H1 (cell line): ENCODE measurements at regions not wholly inside any gene's neighbourhood (a gene's known extent, or its start where the extent isn't known, plus 50 kb on each side); places are given as distances from the start of the nearest gene placed in this dataset.

Source experiments
- CTCF ChIA-PET: fragments of 300-600 bp; sonication (Branson Sonifier 250); formaldehyde crosslinking; loops from one replicate; lab custom pipeline; 2021; ENCODE audit not compliant: partially characterized antibody; lab: Charles Lee
- POLR2A ChIA-PET: fragments of 300-600 bp; sonication (Branson Sonifier 250); formaldehyde crosslinking; loops from one replicate; lab custom pipeline; 2021; ENCODE audit warnings: inconsistent platforms; ENCODE audit not compliant: partially characterized antibody; lab: Charles Lee
- DNase-seq, 2 experiments: peaks; one replicate each; pipeline versions ENCODE4 v3.0.0 to v3.0.0-alpha.2; 2010 to 2022; ENCODE audit warnings: low spot score in 2 of 2, low read depth in 1 of 2, mixed read lengths in 1 of 2
- FAIRE-seq: peaks from 2 replicates; lab custom pipeline; 2011; peaks lifted over from hg19 to GRCh38; lab: Jason Lieb, UNC
- H2AFZ ChIP-seq: 2 replicates; pipeline ENCODE4 v1.8.1; 2012; ENCODE audit warnings: low read length, inconsistent platforms
- H2AK5ac ChIP-seq: 2 replicates; pipeline ENCODE4 v1.6.1; 2013; ENCODE audit warnings: low read depth, low read length
- H2BK120ac ChIP-seq: replicated peaks from 2 replicates; pipeline ENCODE3; 2013; ENCODE audit warnings: low read depth, low read length, inconsistent platforms
- H2BK12ac ChIP-seq: 2 replicates; pipeline ENCODE4 v1.6.1; 2013; ENCODE audit warnings: low read depth, low read length
- H2BK15ac ChIP-seq: 2 replicates; pipeline ENCODE4 v1.6.1; 2013; ENCODE audit warnings: low read length
- H2BK20ac ChIP-seq: 2 replicates; pipeline ENCODE4 v1.6.1; 2013; ENCODE audit warnings: low read length
- H2BK5ac ChIP-seq: 2 replicates; pipeline ENCODE4 v1.6.1; 2013; ENCODE audit warnings: low read depth, low read length
- H3K14ac ChIP-seq: 2 replicates; pipeline ENCODE4 v1.6.1; 2013; ENCODE audit warnings: inconsistent platforms; ENCODE audit not compliant: insufficient read length
- H3K18ac ChIP-seq: 2 replicates; pipeline ENCODE4 v1.6.1; 2013; ENCODE audit warnings: low read length; ENCODE audit errors: extremely low read depth
- H3K23ac ChIP-seq: 2 replicates; pipeline ENCODE4 v1.6.1; 2013; ENCODE audit warnings: inconsistent platforms; ENCODE audit not compliant: insufficient read length
- H3K23me2 ChIP-seq: 2 replicates; pipeline ENCODE4 v1.6.1; 2013; ENCODE audit warnings: low read depth, low read length
- H3K27ac ChIP-seq: 2 replicates; pipeline ENCODE4 v1.6.1; 2011; ENCODE audit warnings: low read depth, low read length, inconsistent platforms
- H3K27me3 ChIP-seq, 4 experiments: replicated peaks in 1 of 4; 1 replicate in 1 of 4; 2 replicates in 3 of 4; pipeline versions ENCODE4 v1.6.1 to v1.8.1; 2011 to 2013; ENCODE audit warnings: low read length in 3 of 4, mild to moderate bottlenecking in 3 of 4, inconsistent platforms in 2 of 4, mixed read lengths in 2 of 4, moderate library complexity in 1 of 4; ENCODE audit not compliant: control insufficient read depth in 3 of 4, insufficient read depth in 3 of 4; ENCODE audit errors: extremely low read depth in 1 of 4
- H3K36me3 ChIP-seq, 4 experiments: 2 replicates each; pipeline versions ENCODE4 v1.6.1 to v1.8.1; 2011 to 2013; ENCODE audit warnings: mild to moderate bottlenecking in 4 of 4, low read length in 3 of 4, moderate library complexity in 2 of 4, control low read depth in 1 of 4, inconsistent platforms in 1 of 4; ENCODE audit not compliant: insufficient read depth in 4 of 4, control insufficient read depth in 2 of 4
- H3K4ac ChIP-seq: replicated peaks from 2 replicates; pipeline ENCODE3; 2013; ENCODE audit warnings: low read length, low read depth, mixed read lengths, inconsistent platforms; ENCODE audit not compliant: insufficient read length
- H3K4me1 ChIP-seq, 4 experiments: replicated peaks in 1 of 4; 1 replicate in 1 of 4; 2 replicates in 3 of 4; pipeline versions ENCODE4 v1.6.1 to v1.8.1; 2011 to 2013; ENCODE audit warnings: low read length in 3 of 4, inconsistent platforms in 2 of 4, mixed read lengths in 1 of 4; ENCODE audit not compliant: insufficient read depth in 4 of 4, control insufficient read depth in 3 of 4
- H3K4me2 ChIP-seq, 2 experiments: 2 replicates each; pipeline versions ENCODE4 v1.6.1 to v1.8.1; 2011 to 2013; ENCODE audit warnings: low read depth in 2 of 2, low read length in 2 of 2, control low read depth in 1 of 2, inconsistent platforms in 1 of 2, mild to moderate bottlenecking in 1 of 2; ENCODE audit not compliant: insufficient read depth in 1 of 2
- H3K4me3 ChIP-seq, 4 experiments: fragments of 200-600, 300-600 bp in 1 of 4; sonication (generic), shearing (Covaris generic), sonication (Bioruptor Twin) in 1 of 4; 2 replicates each; pipeline versions ENCODE4 v1.5.1 to v1.8.1; 2011 to 2016; ENCODE audit warnings: low read length in 4 of 4, low read depth in 3 of 4, control low read depth in 2 of 4, inconsistent platforms in 2 of 4, mild to moderate bottlenecking in 2 of 4, mixed read lengths in 1 of 4, moderate library complexity in 1 of 4; ENCODE audit not compliant: insufficient read depth in 2 of 4; ENCODE audit errors: extremely low read depth in 1 of 4
- H3K56ac ChIP-seq: replicated peaks from 2 replicates; pipeline ENCODE3; 2013; ENCODE audit warnings: low read depth, mild to moderate bottlenecking, mixed read lengths, low read length, inconsistent platforms; ENCODE audit not compliant: insufficient read length
- H3K79me1 ChIP-seq: 2 replicates; pipeline ENCODE4 v1.6.1; 2013; ENCODE audit warnings: low read depth, low read length, control low read depth
- H3K79me2 ChIP-seq, 2 experiments: 2 replicates each; pipeline versions ENCODE4 v1.6.1 to v1.8.1; 2012 to 2013; ENCODE audit warnings: low read length in 2 of 2, mild to moderate bottlenecking in 2 of 2, inconsistent platforms in 1 of 2; ENCODE audit not compliant: insufficient read depth in 2 of 2, control insufficient read depth in 1 of 2
- H3K9ac ChIP-seq, 4 experiments: replicated peaks in 1 of 4; 1 replicate in 1 of 4; 2 replicates in 3 of 4; pipeline versions ENCODE4 v1.6.1 to v1.8.1; 2011 to 2013; ENCODE audit warnings: low read depth in 3 of 4, low read length in 3 of 4, control low read depth in 2 of 4, mild to moderate bottlenecking in 2 of 4, moderate library complexity in 2 of 4, inconsistent platforms in 1 of 4; ENCODE audit errors: extremely low read depth in 1 of 4
- H3K9me3 ChIP-seq, 2 experiments: 2 replicates each; pipeline versions ENCODE4 v1.6.1 to v1.8.1; 2012 to 2013; ENCODE audit warnings: mild to moderate bottlenecking in 2 of 2, moderate library complexity in 2 of 2, control low read depth in 1 of 2, inconsistent platforms in 1 of 2, low read depth in 1 of 2, low read length in 1 of 2, mixed read lengths in 1 of 2; ENCODE audit not compliant: insufficient read depth in 2 of 2
- H4K20me1 ChIP-seq, 2 experiments: replicated peaks in 1 of 2; 2 replicates each; pipeline versions ENCODE3 to v1.8.1; 2011 to 2013; ENCODE audit warnings: inconsistent platforms in 2 of 2, low read length in 2 of 2, mild to moderate bottlenecking in 1 of 2; ENCODE audit not compliant: insufficient read depth in 2 of 2, control insufficient read depth in 1 of 2
- H4K5ac ChIP-seq: 2 replicates; pipeline ENCODE4 v1.6.1; 2013; ENCODE audit warnings: low read length, low read depth, mixed read lengths, inconsistent platforms; ENCODE audit not compliant: insufficient read length
- H4K8ac ChIP-seq: 2 replicates; pipeline ENCODE4 v1.8.0; 2013; ENCODE audit warnings: mild to moderate bottlenecking, moderate library complexity, low read length, inconsistent platforms; ENCODE audit not compliant: insufficient read depth; ENCODE audit errors: extremely low read depth
- H4K91ac ChIP-seq: replicated peaks from 2 replicates; pipeline ENCODE3; 2013; ENCODE audit warnings: low read length, mixed read lengths, inconsistent platforms; ENCODE audit not compliant: insufficient read length
- ATF2 ChIP-seq: IDR thresholded peaks from 2 replicates; pipeline ENCODE4 v1.6.1; 2012; ENCODE audit warnings: low read length, inconsistent platforms
- BACH1 ChIP-seq: IDR thresholded peaks from 2 replicates; pipeline ENCODE4 v1.6.1; 2012; ENCODE audit warnings: low read length, improper control_type of control experiment
- CBX5 ChIP-seq: fragments of 300-800, 300-1000 bp; sonication (generic); IDR thresholded peaks from 2 replicates; pipeline ENCODE4 v1.7.1; 2016; ENCODE audit warnings: antibody characterized with exemption, low read length, low read depth
- CEBPB ChIP-seq: IDR thresholded peaks from 2 replicates; pipeline ENCODE4 v1.6.1; 2012; ENCODE audit warnings: low read depth, low read length
- CHD1 ChIP-seq: IDR thresholded peaks from 2 replicates; pipeline ENCODE4 v1.6.1; 2012; ENCODE audit warnings: low read depth, low read length, improper control_type of control experiment
- CHD2 ChIP-seq: IDR thresholded peaks from 2 replicates; pipeline ENCODE4 v1.6.1; 2012; ENCODE audit warnings: low read length, improper control_type of control experiment
- EGR1 ChIP-seq: IDR thresholded peaks from 2 replicates; pipeline ENCODE4 v1.6.1; 2011; ENCODE audit warnings: low read depth, low read length, borderline replicate concordance
- JUND ChIP-seq: IDR thresholded peaks from 2 replicates; pipeline ENCODE4 v1.6.1; 2011; ENCODE audit warnings: mild to moderate bottlenecking, improper control_type of control experiment, low read length
- POLR2A ChIP-seq, 2 experiments: IDR thresholded peaks; 1 replicate in 1 of 2; 2 replicates in 1 of 2; pipeline ENCODE4 v1.6.1; 2011; ENCODE audit warnings: low read depth in 2 of 2, low read length in 2 of 2, mild to moderate bottlenecking in 2 of 2; ENCODE audit errors: control extremely low read depth in 1 of 2
- SAP30 ChIP-seq: fragments of 300-600 bp; sonication (generic); IDR thresholded peaks from 2 replicates; pipeline ENCODE4 v1.7.1; 2012; ENCODE audit warnings: low read length, moderate library complexity, mild to moderate bottlenecking, inconsistent platforms; ENCODE audit not compliant: insufficient read depth, insufficient replicate concordance
- TCF12 ChIP-seq: IDR thresholded peaks from 2 replicates; pipeline ENCODE4 v1.6.1; 2011; ENCODE audit warnings: low read depth, mild to moderate bottlenecking, low read length
- YY1 ChIP-seq: IDR thresholded peaks from 2 replicates; pipeline ENCODE4 v1.6.1; 2011; ENCODE audit warnings: low read depth, mild to moderate bottlenecking, low read length
- WGBS, 2 experiments: shearing (Covaris generic) in 1 of 2; methylation state at CpG; one replicate each; pipeline versions ENCODE4 v1.1.6 to v1.1.7; 2013 to 2015; ENCODE audit warnings: low lambda C conversion rate in 2 of 2, mixed read lengths in 2 of 2, inconsistent platforms in 1 of 2, low coverage in 1 of 2, missing lambda C conversion rate in 1 of 2; ENCODE audit not compliant: insufficient replicate concordance in 2 of 2, insufficient coverage in 1 of 2, insufficient read length in 1 of 2; ENCODE audit errors: extremely low coverage in 1 of 2, missing lambda C conversion rate in 1 of 2; 5-methylcytosine and 5-hydroxymethylcytosine counted together

- Histone ChIP-seq H2BK20ac (no peak overlapping the region), H4K5ac (no peak overlapping the region), H3K18ac (no peak overlapping the region), H3K23me2 (no peaks in the 10 kb centered on the region), H3K9me3 (peaks cover 0 to 4% of the 10 kb centered on the region in 2 experiments; a peak in 1 of 4 replicates), H2AFZ (no peak overlapping the region), H2BK120ac (no peak overlapping the region), H3K9ac (no peak overlapping the region), H3K4me3 (no peak overlapping the region), H3K4me1 (no peaks in the 10 kb centered on the region; a peak in 1 of 7 replicates), H3K23ac (no peak overlapping the region), H3K4me2 (no peak overlapping the region), H3K79me2 (no peaks in the 10 kb centered on the region), H2BK5ac (no peak overlapping the region), H3K27me3 (no peaks in the 10 kb centered on the region), H2BK12ac (no peak overlapping the region), H3K27ac (no peak overlapping the region), H4K91ac (no peak overlapping the region), H3K56ac (no peak overlapping the region), H3K4ac (no peak overlapping the region), H2BK15ac (no peak overlapping the region), H4K8ac (no peak overlapping the region), H3K79me1 (no peaks in the 10 kb centered on the region), H2AK5ac (no peak overlapping the region), H3K14ac (no peak overlapping the region), H3K36me3 (no peaks in the 10 kb centered on the region), H4K20me1 (no peaks in the 10 kb centered on the region)
- TF ChIP-seq ATF2 = no peak
- TF ChIP-seq CBX5 = no peak
- no peak for TF ChIP-seq CHD1
- no peak for TF ChIP-seq EGR1
- TF ChIP-seq JUND = no peak
- no peak for TF ChIP-seq CHD2
- TF ChIP-seq POLR2A (IDR thresholded peaks at IDR 0.05; ENCODE audit: control extremely low read depth in 1 of 2, low read depth in 2 of 2, low read length in 2 of 2) = no peak
- TF ChIP-seq TCF12 = no peak
- no peak for TF ChIP-seq YY1
- no peak for TF ChIP-seq BACH1
- TF ChIP-seq SAP30 = no peak
- TF ChIP-seq CEBPB = no peak
- DNase-seq (no peak), FAIRE-seq (no peak)
- CTCF ChIA-PET = no interaction called here
- POLR2A ChIA-PET = no interaction called here
- WGBS, 2 experiments = 76% methylated on average over 3 of the region's 3 CpGs; no CpG with 5 or more reads in 1 of the 2 experiments
These were observed 65.5 kb upstream of the VWC2 start for GRCh38 chr7:49707891-49708290.
